ENCODE measurements at regions not wholly inside any gene's neighbourhood (a gene's known extent, or its start where the extent isn't known, plus 50 kb on each side); places are given as distances from the start of the nearest gene placed in this dataset.
A peak's percentile ranks its signal among the peaks of the same experiment; 100 is the strongest.
"Not testable (repeated sequence)": the region's sequence is repeated elsewhere in the genome, so short reads cannot be mapped to it uniquely, and the experiment has no call there.

- FAIRE-seq (peak; percentile 42), DNase-seq (ENCODE audit: insufficient read length, low spot score) (no peak)
Observed at GRCh38 chr15:69921626-69922619, 175.8 kb downstream of the TLE3 start.

- DNase-seq (ENCODE audit: insufficient read length, low spot score): no peak
- no peak for FAIRE-seq
Observed at GRCh38 chr15:69924531-69924930, 173.2 kb downstream of the TLE3 start.

- DNase-seq (ENCODE audit: insufficient read length, low spot score): peak; percentile 71
- FAIRE-seq: peak; percentile 83
Observed at GRCh38 chr15:69926006-69926405, 171.7 kb downstream of the TLE3 start.

- DNase-seq (ENCODE audit: insufficient read length, low spot score): no peak
- no peak for FAIRE-seq
Observed at GRCh38 chr15:69926721-69927120, 171.0 kb downstream of the TLE3 start.

- DNase-seq (ENCODE audit: insufficient read length, low spot score); FAIRE-seq: not testable (repeated sequence)
Observed at GRCh38 chr15:69928890-69929289, 168.8 kb downstream of the TLE3 start.

- DNase-seq (ENCODE audit: insufficient read length, low spot score) (no peak), FAIRE-seq (no peak)
Observed at GRCh38 chr15:69929905-69930630, 167.6 kb downstream of the TLE3 start.

- FAIRE-seq (no peak), DNase-seq (ENCODE audit: insufficient read length, low spot score) (no peak)
Observed at GRCh38 chr15:69930754-69931153, 167.0 kb downstream of the TLE3 start.

- DNase-seq (ENCODE audit: insufficient read length, low spot score) (no peak), FAIRE-seq (no peak)
Observed at GRCh38 chr15:69931156-69931555, 166.6 kb downstream of the TLE3 start.

- peak; percentile 55 for FAIRE-seq
- DNase-seq (ENCODE audit: insufficient read length, low spot score): no peak
Observed at GRCh38 chr15:69934607-69935006, 163.1 kb downstream of the TLE3 start.

- DNase-seq (ENCODE audit: insufficient read length, low spot score): no peak
- FAIRE-seq: no peak
Observed at GRCh38 chr15:69939513-69940440, 157.9 kb downstream of the TLE3 start.

- no peak for DNase-seq (ENCODE audit: insufficient read length, low spot score)
- FAIRE-seq: no peak
Observed at GRCh38 chr15:69940441-69941300, 157.0 kb downstream of the TLE3 start.

GRCh38 chr15:69941301-69941605, 156.5 kb downstream of the TLE3 start:
- DNase-seq (ENCODE audit: insufficient read length, low spot score): no peak
- FAIRE-seq: no peak

GRCh38 chr15:69941706-69942495, 155.8 kb downstream of the TLE3 start:
- peak; percentile 55 for FAIRE-seq

GRCh38 chr15:69943637-69944036, 154.1 kb downstream of the TLE3 start:
- DNase-seq (ENCODE audit: insufficient read length, low spot score) (no peak), FAIRE-seq (no peak)

More at GRCh38 chr15:69941706-69942495, 155.8 kb downstream of the TLE3 start:
- no peak for DNase-seq (ENCODE audit: insufficient read length, low spot score)

- DNase-seq (ENCODE audit: insufficient read length, low spot score): no peak
- FAIRE-seq: no peak
Observed at GRCh38 chr15:69945729-69946128, 152.0 kb downstream of the TLE3 start.

GRCh38 chr15:69946870-69947269, 150.8 kb downstream of the TLE3 start:
- FAIRE-seq (no peak), DNase-seq (ENCODE audit: insufficient read length, low spot score) (no peak)

GRCh38 chr15:69947394-69947793, 150.3 kb downstream of the TLE3 start:
- FAIRE-seq (no peak), DNase-seq (ENCODE audit: insufficient read length, low spot score) (no peak)

- DNase-seq (ENCODE audit: insufficient read length, low spot score) (no peak), FAIRE-seq (no peak)
Observed at GRCh38 chr15:69949485-69949884, 148.2 kb downstream of the TLE3 start.
